OCI-M2 (cell line): ENCODE measurements at regions not wholly inside any gene's neighbourhood (a gene's known extent, or its start where the extent isn't known, plus 50 kb on each side); places are given as distances from the start of the nearest gene placed in this dataset.
"Not testable (repeated sequence)": the region's sequence is repeated elsewhere in the genome, so short reads cannot be mapped to it uniquely, and the experiment has no call there.

Experiments used
- DNase-seq: peaks from one replicate; lab custom pipeline; 2025; ENCODE audit not compliant: unreplicated experiment; lab: John Stamatoyannopoulos, UW

GRCh38 chr3:69490971-69491370, 105.1 kb upstream of the FRMD4B start:
- DNase-seq, result no peak

- no peak for DNase-seq
Observed at GRCh38 chr3:69490235-69490634, 104.3 kb upstream of the FRMD4B start.

GRCh38 chr3:69488026-69488425, 102.1 kb upstream of the FRMD4B start:
- DNase-seq, result no peak

- no peak for DNase-seq
Observed at GRCh38 chr3:69485489-69485888, 99.6 kb upstream of the FRMD4B start.

- no peak for DNase-seq
Observed at GRCh38 chr3:69484507-69485393, 98.9 kb upstream of the FRMD4B start.

- no peak for DNase-seq
Observed at GRCh38 chr3:69483449-69483848, 97.6 kb upstream of the FRMD4B start.

- DNase-seq, result not testable (repeated sequence)
Observed at GRCh38 chr3:69480986-69481385, 95.1 kb upstream of the FRMD4B start.

GRCh38 chr3:69474186-69474585, 88.3 kb upstream of the FRMD4B start:
- no peak for DNase-seq

GRCh38 chr3:69472093-69472492, 86.2 kb upstream of the FRMD4B start:
- no peak for DNase-seq

GRCh38 chr3:69463531-69463930, 77.6 kb upstream of the FRMD4B start:
- DNase-seq, result no peak

GRCh38 chr3:69462826-69463100, 76.9 kb upstream of the FRMD4B start:
- no peak for DNase-seq

GRCh38 chr3:69462022-69462825, 76.3 kb upstream of the FRMD4B start:
- no peak for DNase-seq

- DNase-seq, result no peak
Observed at GRCh38 chr3:69460034-69460433, 74.1 kb upstream of the FRMD4B start.

- DNase-seq, result no peak
Observed at GRCh38 chr3:69458803-69459365, 73.0 kb upstream of the FRMD4B start.

GRCh38 chr3:69456631-69457030, 70.7 kb upstream of the FRMD4B start:
- DNase-seq, result no peak

- DNase-seq, result no peak
Observed at GRCh38 chr3:69454204-69454787, 68.4 kb upstream of the FRMD4B start.

GRCh38 chr3:69452295-69452694, 66.4 kb upstream of the FRMD4B start:
- DNase-seq, result no peak

- no peak for DNase-seq
Observed at GRCh38 chr3:69451594-69451993, 65.7 kb upstream of the FRMD4B start.

GRCh38 chr3:69448877-69449276, 63.0 kb upstream of the FRMD4B start:
- no peak for DNase-seq

GRCh38 chr3:69446402-69447072, 60.6 kb upstream of the FRMD4B start:
- no peak for DNase-seq

GRCh38 chr3:69445498-69445897, 59.6 kb upstream of the FRMD4B start:
- no peak for DNase-seq
